KMS-11 (cell line): ENCODE measurements at regions not wholly inside any gene's neighbourhood (a gene's known extent, or its start where the extent isn't known, plus 50 kb on each side); places are given as distances from the start of the nearest gene placed in this dataset.
A peak's percentile ranks its signal among the peaks of the same experiment; 100 is the strongest.

Experiments used
- H2AFZ ChIP-seq: fragments of 200-600 bp; sonication (generic); 2 replicates; pipeline ENCODE4 v1.6.1; 2016; ENCODE audit warnings: antibody characterized with exemption, mixed run types, low read depth
- H3K27ac ChIP-seq: fragments of 200-600 bp; sonication (generic); 2 replicates; pipeline ENCODE4 v1.6.1; 2016; ENCODE audit warnings: mild to moderate bottlenecking, mixed run types
- H3K27me3 ChIP-seq: fragments of 200-600 bp; sonication (generic); 2 replicates; pipeline ENCODE4 v1.6.1; 2017; ENCODE audit warnings: mild to moderate bottlenecking, low read depth, mixed run types, moderate library complexity; ENCODE audit not compliant: insufficient read depth
- H3K36me3 ChIP-seq: fragments of 200-600 bp; sonication (generic); 2 replicates; pipeline ENCODE4 v1.6.1; 2017; ENCODE audit warnings: mild to moderate bottlenecking, mixed run types; ENCODE audit not compliant: insufficient read depth
- H3K4me1 ChIP-seq: fragments of 200-600 bp; sonication (generic); 2 replicates; pipeline ENCODE4 v1.6.1; 2016; ENCODE audit warnings: mild to moderate bottlenecking, low read depth, mixed run types; ENCODE audit not compliant: poor library complexity, severe bottlenecking
- H3K4me2 ChIP-seq: fragments of 200-600 bp; sonication (generic); 2 replicates; pipeline ENCODE4 v1.7.0; 2016; ENCODE audit warnings: mild to moderate bottlenecking, mixed run types
- H3K4me3 ChIP-seq: fragments of 200-600 bp; sonication (generic); IDR thresholded peaks from 2 replicates; pipeline ENCODE4 v1.6.1; 2017; ENCODE audit warnings: low read depth, low read length, mixed read lengths; ENCODE audit not compliant: insufficient read depth
- H3K79me2 ChIP-seq: fragments of 200-600 bp; sonication (generic); 2 replicates; pipeline ENCODE4 v1.6.1; 2016; ENCODE audit warnings: low read depth, mixed run types; ENCODE audit not compliant: insufficient read depth
- H3K9ac ChIP-seq: fragments of 200-600 bp; sonication (generic); 2 replicates; pipeline ENCODE4 v1.6.1; 2016; ENCODE audit warnings: mild to moderate bottlenecking, mixed run types
- H4K20me1 ChIP-seq: fragments of 200-600 bp; sonication (generic); 2 replicates; pipeline ENCODE4 v1.6.1; 2016; ENCODE audit warnings: mild to moderate bottlenecking, mixed run types; ENCODE audit not compliant: insufficient read depth
- TF ChIP-seq, protein P1 (sequence below): fragments of 200-600 bp; sonication (generic); conservative IDR thresholded peaks from 2 replicates; pipeline ENCODE4 v1.6.1; 2017; ENCODE audit warnings: low read depth, mild to moderate bottlenecking, antibody characterized with exemption, low read length, moderate library complexity, mixed read lengths

DNA sequence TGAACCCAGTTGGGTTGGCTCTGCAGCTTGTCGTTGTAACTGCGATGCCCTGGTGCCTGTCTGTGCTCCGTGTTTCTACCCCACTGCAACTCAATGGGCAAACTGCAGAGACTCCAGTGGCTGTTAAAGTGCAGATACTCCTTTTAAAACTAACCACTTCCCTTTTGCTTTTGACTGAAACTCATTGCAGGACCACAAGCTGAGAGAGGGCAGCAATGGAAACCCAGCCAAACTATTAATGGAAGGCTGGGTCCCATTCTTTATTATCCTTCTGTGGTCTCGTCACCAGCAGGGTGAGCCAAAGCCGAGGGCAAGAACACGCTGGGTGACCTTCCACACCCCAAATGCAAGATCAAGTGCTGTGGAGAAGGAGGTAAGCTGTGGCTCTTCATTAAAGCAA is 910.4 kb downstream of the VRK1 start:
- Histone ChIP-seq H3K4me2 (peak overlapping the region; percentile 47), H3K9ac (no peak overlapping the region), H3K27ac (no peak overlapping the region), H3K4me3 (no peak overlapping the region), H3K4me1 (peaks cover 56% of the 10 kb centered on the region), H3K79me2 (no peaks in the 10 kb centered on the region), H4K20me1 (no peaks in the 10 kb centered on the region), H3K36me3 (no peaks in the 10 kb centered on the region), H3K27me3 (no peaks in the 10 kb centered on the region), H2AFZ (no peak overlapping the region)
- TF ChIP-seq, protein P1, sequence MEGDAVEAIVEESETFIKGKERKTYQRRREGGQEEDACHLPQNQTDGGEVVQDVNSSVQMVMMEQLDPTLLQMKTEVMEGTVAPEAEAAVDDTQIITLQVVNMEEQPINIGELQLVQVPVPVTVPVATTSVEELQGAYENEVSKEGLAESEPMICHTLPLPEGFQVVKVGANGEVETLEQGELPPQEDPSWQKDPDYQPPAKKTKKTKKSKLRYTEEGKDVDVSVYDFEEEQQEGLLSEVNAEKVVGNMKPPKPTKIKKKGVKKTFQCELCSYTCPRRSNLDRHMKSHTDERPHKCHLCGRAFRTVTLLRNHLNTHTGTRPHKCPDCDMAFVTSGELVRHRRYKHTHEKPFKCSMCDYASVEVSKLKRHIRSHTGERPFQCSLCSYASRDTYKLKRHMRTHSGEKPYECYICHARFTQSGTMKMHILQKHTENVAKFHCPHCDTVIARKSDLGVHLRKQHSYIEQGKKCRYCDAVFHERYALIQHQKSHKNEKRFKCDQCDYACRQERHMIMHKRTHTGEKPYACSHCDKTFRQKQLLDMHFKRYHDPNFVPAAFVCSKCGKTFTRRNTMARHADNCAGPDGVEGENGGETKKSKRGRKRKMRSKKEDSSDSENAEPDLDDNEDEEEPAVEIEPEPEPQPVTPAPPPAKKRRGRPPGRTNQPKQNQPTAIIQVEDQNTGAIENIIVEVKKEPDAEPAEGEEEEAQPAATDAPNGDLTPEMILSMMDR = peak; percentile 57

DNA sequence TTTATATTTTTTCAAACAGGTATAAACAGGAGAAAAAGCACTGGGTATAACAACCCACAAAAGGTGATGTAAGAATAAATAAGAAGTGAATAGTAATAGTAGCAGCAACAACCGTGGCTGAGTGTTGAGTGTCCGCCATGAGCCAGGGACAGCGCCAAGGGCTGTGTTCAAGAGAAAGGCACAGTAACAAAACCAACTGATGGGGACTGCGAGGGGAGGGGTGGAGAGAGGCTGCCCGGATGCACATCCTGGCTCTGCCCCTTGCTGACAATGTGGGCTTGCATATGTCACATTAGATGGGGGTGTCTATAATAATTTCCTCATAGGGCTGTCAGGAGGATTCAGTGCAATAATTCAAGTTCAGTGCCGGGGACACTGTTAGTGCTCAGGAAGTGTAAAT is 912.4 kb downstream of the VRK1 start:
- H3K4me2 ChIP-seq = no peak overlapping the region
- no peaks in the 10 kb centered on the region for H3K27me3 ChIP-seq
- H3K79me2 ChIP-seq = no peaks in the 10 kb centered on the region
- TF ChIP-seq, protein P1 = no peak
- no peak overlapping the region for H3K4me3 ChIP-seq
- no peaks in the 10 kb centered on the region for H4K20me1 ChIP-seq
- H3K4me1 ChIP-seq = peaks cover 38% of the 10 kb centered on the region
- no peaks in the 10 kb centered on the region for H3K36me3 ChIP-seq
- H3K27ac ChIP-seq = no peak overlapping the region
- no peak overlapping the region for H3K9ac ChIP-seq
- H2AFZ ChIP-seq = no peak overlapping the region

DNA sequence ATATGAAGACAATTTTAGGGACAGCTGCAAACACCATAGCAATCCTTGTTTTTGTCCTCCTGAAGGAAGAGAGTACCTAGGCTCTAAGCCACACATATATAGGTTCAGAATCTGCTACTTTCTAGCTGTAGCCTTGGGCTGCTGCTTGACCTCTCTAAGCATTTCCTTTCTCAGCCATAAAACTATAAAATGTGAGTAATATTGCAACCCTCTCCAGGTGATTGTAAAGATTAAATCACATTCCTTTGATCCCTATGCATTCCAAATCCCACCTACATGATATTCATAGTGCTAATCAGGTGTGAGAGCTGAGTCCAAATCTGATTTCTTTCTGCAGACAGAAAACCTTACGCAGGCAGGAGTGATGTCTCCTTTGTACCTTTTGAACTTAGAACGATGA is 913.5 kb downstream of the VRK1 start:
- Histone ChIP-seq H3K9ac (no peak overlapping the region), H3K36me3 (no peaks in the 10 kb centered on the region), H3K4me3 (no peak overlapping the region), H3K79me2 (no peaks in the 10 kb centered on the region), H3K27me3 (no peaks in the 10 kb centered on the region), H2AFZ (no peak overlapping the region), H4K20me1 (no peaks in the 10 kb centered on the region), H3K4me2 (no peak overlapping the region), H3K27ac (no peak overlapping the region), H3K4me1 (peaks cover 27% of the 10 kb centered on the region)
- TF ChIP-seq, protein P1 = no peak

DNA sequence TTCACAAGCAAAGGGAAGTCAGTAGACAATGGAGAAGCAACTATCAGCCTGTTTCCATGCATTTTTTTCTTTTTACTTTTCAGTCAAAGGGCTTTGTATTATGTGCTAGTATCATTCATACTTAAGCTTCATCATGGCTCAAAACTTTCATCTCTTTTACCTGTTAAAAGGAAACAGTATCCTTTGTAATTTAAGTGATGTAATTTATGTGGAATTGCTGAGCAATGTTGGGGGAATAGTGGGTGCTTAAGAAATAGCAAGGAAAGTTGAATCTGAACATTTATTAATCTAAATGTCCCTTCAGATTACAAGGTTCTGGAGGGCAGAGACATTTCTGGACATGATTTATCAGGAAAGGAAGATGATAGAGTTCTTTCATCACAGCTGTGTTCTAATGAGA is 915.3 kb downstream of the VRK1 start:
- no peak overlapping the region for H3K27ac ChIP-seq
- TF ChIP-seq, protein P1 = no peak
- H3K4me3 ChIP-seq = no peak overlapping the region
- H3K27me3 ChIP-seq = no peaks in the 10 kb centered on the region
- H3K79me2 ChIP-seq = no peaks in the 10 kb centered on the region
- peaks cover 9% of the 10 kb centered on the region for H3K4me1 ChIP-seq
- no peaks in the 10 kb centered on the region for H3K36me3 ChIP-seq
- H3K4me2 ChIP-seq = no peak overlapping the region
- no peaks in the 10 kb centered on the region for H4K20me1 ChIP-seq
- no peak overlapping the region for H2AFZ ChIP-seq
- H3K9ac ChIP-seq = no peak overlapping the region

DNA sequence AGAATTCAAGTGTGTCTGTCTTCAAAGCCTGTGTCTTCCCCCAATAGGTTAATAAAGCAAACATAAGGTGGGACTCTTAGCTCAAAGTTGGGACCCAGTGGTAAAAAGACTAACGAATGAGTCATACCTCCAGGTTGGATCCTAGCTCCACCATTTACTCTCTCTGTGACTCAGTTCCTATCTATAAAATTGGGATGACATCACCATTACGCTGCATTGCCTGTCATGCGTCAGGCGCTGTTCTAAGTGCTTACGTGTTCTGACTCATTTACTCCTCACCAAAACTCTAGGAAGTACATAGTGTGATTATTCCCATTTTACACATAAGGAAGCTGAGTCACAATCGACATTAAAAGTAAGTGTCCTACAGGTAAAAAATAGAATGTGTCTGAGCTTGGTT is 915.8 kb downstream of the VRK1 start:
- Histone ChIP-seq H3K36me3 (no peaks in the 10 kb centered on the region), H3K4me2 (no peak overlapping the region), H3K79me2 (no peaks in the 10 kb centered on the region), H3K27ac (no peak overlapping the region), H3K27me3 (no peaks in the 10 kb centered on the region), H2AFZ (no peak overlapping the region), H3K4me3 (no peak overlapping the region), H4K20me1 (no peaks in the 10 kb centered on the region), H3K4me1 (peaks cover 4% of the 10 kb centered on the region), H3K9ac (no peak overlapping the region)
- TF ChIP-seq, protein P1 = no peak
